SK-MEL-5 (cell line): ENCODE measurements at regions not wholly inside any gene's neighbourhood (a gene's known extent, or its start where the extent isn't known, plus 50 kb on each side); places are given as distances from the start of the nearest gene placed in this dataset.
"Not testable (repeated sequence)": the region's sequence is repeated elsewhere in the genome, so short reads cannot be mapped to it uniquely, and the experiment has no call there.

Source experiments
- DNase-seq: peaks from one replicate; pipeline ENCODE4 v3.0.0-alpha.2; 2016; ENCODE audit warnings: low read depth, low spot score
- in situ Hi-C: cut with HindIII; loops from 2 replicates; pipeline ENCODE4 v1.10.0; 2016; ENCODE audit warnings: low sequenced_read_pairs, high pct_unique_total_duplicates, low pct_unique_long_range_greater_than_20kb

DNA sequence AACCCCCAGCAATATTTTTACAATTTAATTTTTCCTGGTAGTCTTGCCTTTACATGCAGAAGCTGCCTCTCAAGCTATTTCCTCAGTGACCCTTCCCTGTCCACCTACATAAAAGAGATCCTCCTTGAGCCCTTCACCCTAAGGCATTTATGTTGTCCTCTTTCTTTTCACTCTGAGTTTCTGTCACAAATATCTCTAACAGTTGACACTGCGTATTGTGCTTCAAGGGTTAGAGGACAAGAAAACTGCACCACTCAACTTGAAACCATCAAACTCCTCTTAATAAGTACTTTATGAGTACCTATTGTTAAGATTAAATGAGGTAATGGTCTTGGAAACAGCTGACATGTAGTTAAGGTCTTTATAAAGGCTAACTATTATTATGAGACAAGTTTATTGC, 557.7 kb downstream of the TRHDE start:
- no peak for DNase-seq
- in situ Hi-C loops: no loop called here

DNA sequence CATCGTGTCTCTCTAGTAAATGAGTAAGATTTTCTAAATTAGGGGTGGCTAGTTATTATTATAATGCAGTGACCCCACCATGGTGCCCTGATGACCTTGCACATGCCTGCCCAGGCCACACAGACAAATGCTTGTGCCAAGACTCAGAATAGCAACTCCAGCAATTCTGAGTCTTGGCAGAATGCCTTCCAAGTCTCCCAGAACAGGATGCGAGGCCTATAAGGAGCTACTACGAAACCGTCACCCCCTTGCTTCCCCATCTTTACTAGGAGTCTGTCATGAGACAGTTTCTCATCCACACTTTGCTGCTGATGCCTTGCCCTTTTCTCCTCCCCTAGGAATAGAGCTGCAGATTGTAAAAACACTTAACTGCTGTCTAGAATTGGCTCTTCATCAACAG, 559.9 kb downstream of the TRHDE start:
- DNase-seq: no peak

DNA sequence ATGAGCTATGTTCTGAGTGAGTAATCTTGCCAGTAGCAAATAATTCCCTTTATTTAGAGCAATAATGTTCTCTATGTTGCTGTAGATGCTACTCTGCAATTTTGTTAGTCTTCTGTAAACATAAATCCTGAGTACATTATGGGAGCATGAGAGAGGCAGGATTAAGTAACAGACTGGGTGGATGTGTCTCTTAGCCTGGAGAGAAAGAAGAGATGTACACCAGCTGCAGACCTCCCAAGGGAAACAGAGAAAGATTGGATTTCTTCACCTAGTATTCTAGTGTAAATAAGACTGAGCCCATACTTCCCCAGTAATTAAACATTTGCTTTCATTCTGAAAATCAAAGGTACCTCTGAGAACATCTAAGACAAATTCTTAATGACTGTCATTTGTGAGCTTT, 564.0 kb downstream of the TRHDE start:
- in situ Hi-C loops: no loop called here
- DNase-seq: no peak

More for the DNA sequence above, 559.9 kb downstream of the TRHDE start:
- in situ Hi-C loops: no loop called here

- DNase-seq: no peak
- in situ Hi-C loops: no loop called here
Observed at GRCh38 chr12:72839696-72840095, 567.5 kb downstream of the TRHDE start.

- DNase-seq: no peak
- in situ Hi-C loops: no loop called here
Observed at GRCh38 chr12:72863671-72864070, 591.5 kb downstream of the TRHDE start.

- no peak for DNase-seq
- in situ Hi-C loops: no loop called here
Observed at GRCh38 chr12:72865921-72866320, 593.8 kb downstream of the TRHDE start.

- in situ Hi-C loops: no loop called here
- DNase-seq: no peak
Observed at GRCh38 chr12:72869024-72869423, 596.9 kb downstream of the TRHDE start.

GRCh38 chr12:72872238-72872887, 600.2 kb downstream of the TRHDE start:
- no peak for DNase-seq
- in situ Hi-C loops: no loop called here

- in situ Hi-C loops: no loop called here
Observed at GRCh38 chr12:72872996-72873395, 600.8 kb downstream of the TRHDE start.

GRCh38 chr12:72876092-72876491, 603.9 kb downstream of the TRHDE start:
- no peak for DNase-seq
- in situ Hi-C loops: no loop called here

More at GRCh38 chr12:72872996-72873395, 600.8 kb downstream of the TRHDE start:
- DNase-seq: no peak

DNA sequence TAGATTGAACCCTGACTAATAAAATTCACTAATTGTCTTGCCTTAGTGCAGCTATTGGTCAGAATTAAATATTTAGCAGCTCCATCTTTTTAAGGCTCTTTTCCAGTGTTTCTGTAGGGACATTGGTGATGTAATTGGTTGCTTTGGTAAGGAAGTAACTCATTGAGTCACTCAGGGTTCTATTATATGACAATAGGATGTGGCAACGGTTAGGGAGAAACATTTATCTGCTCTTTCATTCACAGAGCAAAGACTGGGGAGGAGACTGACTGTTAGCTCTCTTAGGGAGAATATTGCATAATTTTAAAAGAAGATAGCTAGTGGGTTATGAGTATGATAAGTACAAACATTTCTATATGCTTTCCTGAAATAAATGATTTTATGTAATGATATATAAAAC, 616.5 kb downstream of the TRHDE start:
- no peak for DNase-seq
- in situ Hi-C loops: no loop called here

GRCh38 chr12:72889791-72890190, 617.6 kb downstream of the TRHDE start:
- in situ Hi-C loops: no loop called here
- DNase-seq: no peak

- no peak for DNase-seq
- in situ Hi-C loops: no loop called here
Observed at GRCh38 chr12:72901685-72902084, 629.5 kb downstream of the TRHDE start.

DNA sequence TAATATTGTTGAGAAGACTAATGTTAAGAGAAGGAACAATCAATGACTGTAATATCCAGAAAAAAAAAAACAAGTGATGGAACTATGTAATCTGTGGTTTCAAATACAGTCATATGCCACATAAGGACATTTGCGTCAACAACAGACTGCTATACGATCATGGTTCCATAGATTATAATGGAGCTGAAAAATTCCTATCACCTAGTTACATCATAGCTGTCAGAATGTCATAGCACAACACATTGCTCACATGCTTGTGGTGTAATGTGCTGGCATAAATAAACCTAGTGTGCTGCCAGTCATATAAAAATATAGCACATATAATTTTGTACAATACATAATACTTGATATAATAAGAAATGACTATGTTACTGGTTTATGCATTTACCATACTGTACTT, 653.5 kb downstream of the TRHDE start:
- DNase-seq: peak; percentile 22
- in situ Hi-C loops: no loop called here

GRCh38 chr12:72931838-72932237, 659.7 kb downstream of the TRHDE start:
- in situ Hi-C loops, DNase-seq: not testable (repeated sequence)

DNA sequence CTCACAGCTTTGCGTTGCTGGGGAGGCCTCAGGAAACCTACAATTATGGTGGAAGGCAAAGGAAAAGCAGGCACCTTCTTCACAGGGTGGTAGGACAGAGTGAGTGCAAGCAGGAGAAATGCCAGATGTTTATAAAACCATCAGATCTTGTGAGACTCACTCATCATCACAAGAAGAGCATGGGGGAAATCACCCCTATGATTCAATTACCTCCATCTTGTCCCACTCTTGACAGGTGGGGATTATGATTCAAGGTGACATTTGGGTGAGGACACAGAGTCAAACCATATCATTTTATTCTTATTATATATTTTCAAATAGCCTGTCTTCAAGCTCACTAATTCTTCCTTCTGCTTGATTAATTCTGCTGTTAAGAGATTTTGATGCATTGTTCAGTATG, 665.3 kb downstream of the TRHDE start:
- DNase-seq: no peak
- in situ Hi-C loops: no loop called here

DNA sequence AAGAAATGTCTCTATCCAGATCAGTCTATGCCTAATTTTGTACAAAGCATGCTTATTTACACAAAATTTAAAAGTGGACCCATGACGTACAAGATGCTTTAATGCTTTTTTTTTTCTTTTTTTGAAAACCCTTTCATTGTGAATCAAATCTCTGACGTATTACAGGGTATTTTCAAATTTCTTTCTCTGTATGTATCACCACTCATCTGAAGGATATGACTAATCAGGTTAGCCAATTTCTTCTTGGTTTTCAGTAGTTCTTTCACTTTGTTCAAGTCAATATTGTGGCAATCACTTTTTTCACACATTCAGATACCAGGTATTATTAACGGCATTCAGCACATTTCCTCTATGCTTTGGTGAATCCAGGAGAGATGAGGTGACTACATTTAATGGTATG, 685.3 kb downstream of the TRHDE start:
- DNase-seq: no peak
- in situ Hi-C loops: no loop called here

GRCh38 chr12:72966684-72967083, 694.5 kb downstream of the TRHDE start:
- DNase-seq: no peak
- in situ Hi-C loops: no loop called here

- in situ Hi-C loops: no loop called here
- no peak for DNase-seq
Observed at GRCh38 chr12:72974954-72975555, 702.9 kb downstream of the TRHDE start.
